GM21360 (cell line): ENCODE measurements at regions not wholly inside any gene's neighbourhood (a gene's known extent, or its start where the extent isn't known, plus 50 kb on each side); places are given as distances from the start of the nearest gene placed in this dataset.
A peak's percentile ranks its signal among the peaks of the same experiment; 100 is the strongest.

ENCODE experiments used
- ATAC-seq: cut with Tn5 transposase; IDR thresholded peaks from one replicate; pipeline ENCODE4 v1.9.1; 2021; ENCODE audit warnings: mild to moderate bottlenecking, moderate library complexity; ENCODE audit not compliant: unreplicated experiment

GRCh38 chr10:58969576-58969975 lies 206.9 kb upstream of the PHYHIPL start:
- no peak for ATAC-seq

DNA sequence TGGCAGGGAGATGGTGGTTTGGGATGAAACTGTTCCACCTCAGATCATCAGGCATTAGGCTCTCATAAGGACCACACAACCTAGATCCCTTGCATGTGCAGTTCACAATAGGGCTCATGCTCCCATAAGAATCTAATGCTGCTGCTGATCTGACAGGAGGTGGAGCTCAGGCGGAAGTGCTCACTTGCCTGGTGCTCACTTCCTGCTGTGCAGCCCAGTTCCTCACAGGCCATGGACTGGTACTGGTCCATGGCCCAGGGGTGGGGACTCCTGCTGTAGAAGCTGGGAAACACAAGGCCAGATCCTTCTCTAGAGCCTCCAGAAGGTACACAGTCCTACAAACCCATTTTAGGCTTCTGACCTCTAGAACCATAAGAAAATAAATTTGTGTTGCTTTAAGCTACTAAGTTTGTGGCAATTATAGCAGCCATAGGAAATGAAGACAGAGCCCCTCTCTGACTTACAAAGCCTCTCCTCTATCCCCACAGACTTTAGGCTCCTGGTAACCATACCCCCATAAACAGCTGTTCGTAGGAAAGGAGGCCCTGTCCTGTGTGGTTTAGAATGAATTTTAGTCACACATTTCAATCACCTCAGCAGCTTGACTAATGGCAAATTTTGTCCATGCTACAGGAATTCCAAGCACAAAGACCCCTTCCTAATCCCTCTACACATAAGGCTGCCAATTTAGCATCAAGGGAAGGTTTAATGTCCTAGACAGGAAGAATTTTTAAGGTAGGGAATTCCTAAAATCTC lies 206.1 kb upstream of the PHYHIPL start:
- no peak for ATAC-seq

DNA sequence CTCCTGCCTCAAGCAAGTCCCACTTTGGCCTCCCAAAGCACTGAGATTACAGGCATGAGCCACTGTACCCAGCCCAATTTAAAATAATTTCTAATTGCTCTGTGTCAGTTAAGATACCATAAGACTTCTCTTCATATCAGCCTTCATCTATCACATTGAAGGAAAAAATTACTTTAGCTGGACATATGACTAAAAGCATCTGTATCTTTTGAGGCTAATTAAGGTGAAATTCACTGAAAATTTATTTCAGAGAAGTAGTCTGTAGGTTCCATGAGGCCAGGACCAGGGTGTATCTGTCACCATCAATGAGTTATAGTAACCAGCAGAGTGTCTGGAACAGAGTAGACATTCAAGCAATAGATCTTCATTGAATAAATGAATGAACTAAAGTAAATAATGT lies 205.2 kb upstream of the PHYHIPL start:
- ATAC-seq: no peak

DNA sequence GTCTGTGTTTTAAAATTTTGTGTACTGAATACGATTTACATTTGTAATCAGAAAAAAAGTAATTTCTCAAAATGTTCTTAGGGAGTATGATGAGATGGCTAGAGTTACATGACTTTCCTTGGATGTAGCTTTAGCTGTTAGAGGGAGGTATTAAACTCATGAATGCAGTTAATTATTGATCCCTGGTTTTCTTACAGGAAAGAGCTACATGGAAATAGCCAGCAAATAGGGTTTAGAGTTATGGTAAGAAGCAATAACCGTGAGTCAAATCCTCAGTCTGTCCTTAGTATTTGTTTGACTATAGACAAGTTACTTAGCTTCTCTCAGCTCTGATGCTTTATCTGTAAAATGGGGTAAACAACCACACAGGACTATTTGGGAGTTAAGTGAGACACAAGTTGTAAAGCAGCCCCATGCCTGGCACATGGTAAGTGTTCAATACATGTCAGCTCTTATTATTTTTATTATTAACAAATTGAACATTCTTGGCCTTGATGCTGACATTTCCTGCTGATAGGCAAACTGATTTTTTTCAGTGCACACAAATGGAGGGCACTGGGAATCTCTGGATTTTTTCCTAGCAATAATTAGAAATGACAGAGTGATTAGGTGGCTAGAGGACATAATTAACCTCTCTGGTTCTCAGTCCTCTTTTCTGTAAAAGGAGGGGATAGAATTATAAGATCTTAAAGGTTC lies 204.5 kb upstream of the PHYHIPL start:
- ATAC-seq: no peak

DNA sequence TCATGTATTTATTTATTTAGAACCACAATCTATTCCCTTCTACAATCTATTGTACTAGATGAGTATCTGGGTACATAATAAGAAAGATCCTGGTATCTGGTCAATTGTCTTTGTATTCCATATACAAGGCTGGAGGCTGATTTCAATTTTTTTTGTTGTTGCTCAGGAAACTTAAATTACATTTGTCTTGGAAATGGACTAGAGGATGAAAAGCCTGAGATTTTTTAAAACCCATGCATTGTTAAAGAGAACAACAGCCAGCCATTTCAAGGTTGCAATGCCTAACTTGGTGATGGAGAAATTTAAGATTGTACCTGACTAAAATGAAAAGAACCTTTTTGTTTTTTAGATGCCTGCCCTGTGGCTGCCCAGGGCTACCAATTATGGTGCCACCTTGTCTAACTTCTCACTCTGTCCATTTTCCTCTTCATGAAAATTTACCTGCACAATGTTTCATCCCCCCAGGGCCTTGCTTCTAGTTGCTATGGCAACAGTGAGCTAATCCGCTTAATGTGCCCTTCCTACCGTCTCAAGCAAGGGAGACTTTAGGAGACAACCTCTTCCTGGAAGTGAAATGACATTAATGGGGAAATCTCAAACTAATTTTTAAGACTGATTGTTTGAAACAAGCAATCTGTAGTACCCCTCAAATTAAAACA lies 203.7 kb upstream of the PHYHIPL start:
- ATAC-seq: no peak

GRCh38 chr10:58973235-58973595 lies 203.2 kb upstream of the PHYHIPL start:
- no peak for ATAC-seq

GRCh38 chr10:58976254-58976653 lies 200.2 kb upstream of the PHYHIPL start:
- no peak for ATAC-seq

- ATAC-seq: no peak
Measured at GRCh38 chr10:58979711-58980110, 196.7 kb upstream of the PHYHIPL start.

GRCh38 chr10:58980826-58981415 lies 195.5 kb upstream of the PHYHIPL start:
- ATAC-seq: no peak

DNA sequence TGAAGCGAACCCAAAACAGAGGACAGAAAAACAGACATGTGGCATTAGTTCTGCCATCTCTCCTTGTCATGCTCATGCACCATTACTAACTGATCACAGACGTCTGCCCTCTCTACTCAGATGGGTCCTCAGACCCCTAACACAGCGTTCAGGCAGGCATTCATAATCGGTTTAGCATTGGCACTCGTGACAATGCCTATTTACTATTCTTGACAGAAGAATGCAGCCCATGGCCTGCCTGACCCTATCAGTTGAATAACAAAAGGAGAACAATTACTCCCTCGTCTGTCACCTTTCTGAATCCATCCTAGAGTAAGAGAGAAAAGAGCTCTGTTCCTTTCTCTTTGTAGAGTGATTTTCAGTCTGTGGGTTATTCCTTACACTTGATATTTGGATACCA lies 194.6 kb upstream of the PHYHIPL start:
- ATAC-seq: no peak

- no peak for ATAC-seq
Measured at GRCh38 chr10:58982470-58983239, 193.8 kb upstream of the PHYHIPL start.

DNA sequence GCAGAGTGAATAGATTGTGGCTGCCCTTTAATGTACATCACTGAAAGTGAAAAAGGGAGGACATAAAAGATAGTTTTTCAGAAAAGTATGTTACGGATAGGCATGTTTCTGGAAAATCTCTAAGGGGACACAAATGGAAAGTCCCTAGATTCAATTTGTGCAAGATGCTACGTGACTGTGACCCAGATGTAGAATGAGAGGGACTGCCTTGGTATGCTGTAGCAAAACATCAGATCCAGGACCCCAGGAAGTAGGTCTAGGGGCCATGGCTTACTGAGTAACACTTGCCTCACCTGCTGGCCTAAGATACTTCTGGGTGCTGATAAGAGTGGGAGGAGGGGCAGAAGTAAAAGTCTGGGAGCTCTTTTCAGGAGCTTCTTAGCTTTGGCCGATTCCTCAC lies 191.2 kb upstream of the PHYHIPL start:
- no peak for ATAC-seq

- no peak for ATAC-seq
Measured at GRCh38 chr10:58989486-58990039, 186.9 kb upstream of the PHYHIPL start.

DNA sequence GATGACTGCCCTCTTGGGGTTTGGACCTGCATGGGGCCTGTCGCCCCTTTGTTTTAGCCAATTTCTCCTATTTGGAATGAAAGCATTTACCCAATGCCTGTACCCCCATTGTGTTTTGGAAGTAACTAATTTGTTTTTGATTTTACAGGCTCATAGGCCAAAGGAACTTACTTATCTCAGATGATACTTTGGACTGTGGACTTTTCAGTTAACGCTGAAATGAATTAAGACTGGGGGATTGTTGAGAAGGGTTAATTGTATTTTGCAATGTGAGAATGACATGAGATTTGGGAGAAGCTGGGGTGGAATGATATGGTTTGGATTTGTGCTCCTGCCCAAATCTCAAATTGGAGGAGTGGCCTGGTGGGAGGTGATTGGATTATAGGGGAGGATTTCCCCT lies 185.8 kb upstream of the PHYHIPL start:
- no peak for ATAC-seq

DNA sequence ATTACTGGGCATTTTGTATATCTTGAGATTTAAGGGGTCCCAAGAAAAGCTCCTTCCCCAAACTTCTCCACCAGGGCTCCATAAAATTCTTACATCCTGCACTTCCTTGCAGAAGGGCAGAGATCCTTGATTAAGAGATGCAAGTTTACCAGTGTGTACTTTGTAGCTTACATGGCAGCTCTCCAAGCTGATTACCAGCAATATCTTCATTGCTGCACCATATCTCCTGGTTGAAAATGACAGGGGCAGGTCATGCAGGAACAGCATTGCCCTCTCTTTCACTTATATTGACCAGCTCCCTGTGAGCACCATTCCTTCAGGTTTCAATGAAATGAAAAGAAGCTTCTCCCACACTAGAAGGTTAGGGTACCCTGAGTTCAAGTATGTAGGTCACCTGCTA lies 184.6 kb upstream of the PHYHIPL start:
- ATAC-seq: no peak

- ATAC-seq: no peak
Measured at GRCh38 chr10:58992830-58993460, 183.5 kb upstream of the PHYHIPL start.

DNA sequence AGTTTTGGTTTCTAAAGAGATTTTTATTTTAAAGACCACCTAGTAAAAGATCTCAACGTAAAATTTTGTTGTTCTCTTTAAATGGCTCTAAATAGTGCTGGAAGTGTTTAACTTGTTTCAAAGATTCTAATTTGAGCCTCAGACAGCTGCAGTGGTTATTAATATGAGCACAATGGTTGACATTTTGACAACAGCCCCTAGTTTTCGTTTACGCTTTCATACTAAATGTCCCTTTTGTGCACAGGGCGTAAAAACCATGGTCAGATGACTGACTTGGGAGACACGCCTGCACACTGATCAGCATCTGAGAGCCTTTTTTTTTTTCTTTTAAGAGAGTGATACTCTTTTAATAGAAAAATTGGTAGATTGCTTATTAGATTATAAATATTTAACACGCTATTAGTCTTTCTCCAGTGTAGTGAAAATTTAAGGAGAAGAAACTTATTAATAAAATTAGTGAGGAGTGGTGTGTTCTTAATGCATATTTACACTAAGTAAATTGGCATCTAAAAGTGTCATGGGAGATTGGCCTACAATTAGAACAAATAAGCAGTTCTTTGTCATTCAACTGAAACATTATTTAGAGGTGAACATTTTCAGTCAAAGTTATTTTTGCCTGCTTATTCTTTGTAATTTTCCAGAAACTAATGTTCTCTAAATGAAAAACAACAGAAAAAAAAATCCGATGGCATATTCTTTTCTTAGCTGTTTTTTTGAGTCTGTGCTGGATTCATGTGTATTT lies 182.8 kb upstream of the PHYHIPL start:
- peak; percentile 80 for ATAC-seq

GRCh38 chr10:58994226-58995057 lies 182.0 kb upstream of the PHYHIPL start:
- no peak for ATAC-seq
